Nephron progenitor cell (in vitro differentiated cells): ENCODE measurements at regions not wholly inside any gene's neighbourhood (a gene's known extent, or its start where the extent isn't known, plus 50 kb on each side); places are given as distances from the start of the nearest gene placed in this dataset.

Source experiments
- DNase-seq: peaks from one replicate; pipeline ENCODE4 v3.0.0; 2021
- H3K27ac Mint-ChIP-seq: 2 replicates; pipeline ENCODE4 v1.8.0; 2021; ENCODE audit warnings: mild to moderate bottlenecking, moderate library complexity, mixed read lengths
- H3K27me3 Mint-ChIP-seq: 2 replicates; pipeline ENCODE4 v1.8.0; 2021; ENCODE audit warnings: mild to moderate bottlenecking, low read depth, mixed read lengths; ENCODE audit not compliant: poor library complexity
- H3K36me3 Mint-ChIP-seq: 2 replicates; pipeline ENCODE4 v1.8.0; 2021; ENCODE audit warnings: low read depth, mixed read lengths
- H3K4me1 Mint-ChIP-seq: 2 replicates; pipeline ENCODE4 v1.8.0; 2021; ENCODE audit warnings: mixed read lengths
- H3K4me3 Mint-ChIP-seq: 2 replicates; pipeline ENCODE4 v1.8.0; 2021; ENCODE audit warnings: mild to moderate bottlenecking, moderate library complexity, mixed read lengths
- H3K9me3 Mint-ChIP-seq: 2 replicates; pipeline ENCODE4 v1.8.0; 2021; ENCODE audit warnings: mild to moderate bottlenecking, moderate library complexity, mixed read lengths
- CTCF ChIP-seq: fragments of 200-600 bp; sonication (generic); IDR thresholded peaks from 2 replicates; pipeline ENCODE4 v1.5.0; 2021; ENCODE audit warnings: antibody characterized with exemption

DNA sequence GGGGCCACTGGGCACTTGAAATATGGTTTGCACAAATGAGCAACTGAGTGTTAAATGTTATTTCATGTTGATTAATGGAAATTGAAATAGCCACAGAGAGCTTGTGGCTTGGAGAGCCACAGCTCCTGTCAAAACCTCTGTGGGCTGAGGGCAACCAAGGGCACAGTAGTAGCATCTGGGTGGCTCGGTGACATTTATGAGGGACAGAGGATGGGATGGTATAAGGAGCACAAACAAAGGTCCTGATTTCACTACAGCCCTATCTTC lies 215.9 kb downstream of the SOX9 start:
- no peaks in the 10 kb centered on the region for H3K36me3 Mint-ChIP-seq
- no peaks in the 10 kb centered on the region for H3K9me3 Mint-ChIP-seq
- H3K27me3 Mint-ChIP-seq = peaks cover 16% of the 10 kb centered on the region
- no peak for TF ChIP-seq CTCF
- no peak overlapping the region for H3K4me3 Mint-ChIP-seq
- peaks cover 47% of the 10 kb centered on the region for H3K4me1 Mint-ChIP-seq
- DNase-seq = no peak
- no peak overlapping the region for H3K27ac Mint-ChIP-seq

- Mint-ChIP-seq H3K27me3 (peaks cover 13% of the 10 kb centered on the region), H3K27ac (no peak overlapping the region), H3K9me3 (no peaks in the 10 kb centered on the region), H3K4me1 (peaks cover 63% of the 10 kb centered on the region), H3K4me3 (no peak overlapping the region), H3K36me3 (no peaks in the 10 kb centered on the region)
- DNase-seq = no peak
- TF ChIP-seq CTCF = no peak
These were observed 217.5 kb downstream of the SOX9 start for GRCh38 chr17:72338304-72338703.

DNA sequence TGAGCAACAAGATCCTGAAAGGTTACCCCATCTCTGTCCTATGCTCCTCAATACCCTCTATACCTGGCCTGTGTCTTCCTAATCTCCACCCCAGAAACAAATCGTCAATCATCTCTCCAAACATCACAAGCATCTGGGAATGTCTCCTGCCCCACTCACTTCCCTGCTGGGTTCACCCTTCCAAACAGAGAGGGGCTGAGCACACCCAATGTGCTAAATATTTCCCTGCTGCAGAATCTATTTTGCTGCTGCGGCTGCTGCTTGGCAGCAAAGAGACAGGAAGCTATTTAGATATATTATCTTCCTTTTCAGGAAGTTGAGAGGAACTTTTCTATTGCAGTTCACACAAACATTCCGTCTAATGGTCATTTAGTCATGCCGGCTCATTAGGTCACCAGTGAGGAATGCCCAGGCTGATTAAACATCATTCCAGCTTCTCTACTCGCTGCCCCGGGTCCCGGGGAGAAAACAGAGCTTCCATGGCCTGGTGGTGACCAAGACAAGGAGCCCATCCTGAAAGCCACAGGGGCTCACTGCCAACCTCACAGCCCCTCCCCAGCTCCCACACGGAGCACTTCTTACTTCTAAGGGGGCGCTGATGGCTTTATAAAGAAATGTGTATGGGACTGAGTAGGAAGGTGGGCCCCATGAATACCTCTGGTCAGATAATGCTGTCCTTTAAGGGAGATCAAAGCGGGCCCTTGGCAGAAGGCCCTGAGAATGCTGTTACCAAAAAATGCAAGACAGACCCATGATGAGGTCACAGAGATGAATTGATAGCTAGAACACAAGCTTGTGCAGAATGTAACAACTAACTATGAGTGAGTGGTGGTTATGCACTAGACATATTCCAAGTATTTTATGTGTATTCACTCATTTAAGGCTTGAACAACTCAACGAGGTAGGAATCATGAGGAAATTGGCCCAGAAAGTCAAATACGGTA lies 218.3 kb downstream of the SOX9 start:
- TF ChIP-seq CTCF = no peak
- Mint-ChIP-seq H3K4me3 (no peak overlapping the region), H3K9me3 (no peaks in the 10 kb centered on the region), H3K27me3 (peaks cover 9% of the 10 kb centered on the region), H3K36me3 (no peaks in the 10 kb centered on the region), H3K27ac (no peak overlapping the region), H3K4me1 (peaks cover 63% of the 10 kb centered on the region)
- no peak for DNase-seq

- Mint-ChIP-seq H3K9me3 (no peaks in the 10 kb centered on the region), H3K36me3 (no peaks in the 10 kb centered on the region), H3K27ac (peak overlapping the region; percentile 6), H3K4me1 (peaks cover 62% of the 10 kb centered on the region), H3K4me3 (no peak overlapping the region), H3K27me3 (peaks cover 3% of the 10 kb centered on the region)
- no peak for DNase-seq
- no peak for TF ChIP-seq CTCF
These were observed 220.0 kb downstream of the SOX9 start for GRCh38 chr17:72340836-72341235.

DNA sequence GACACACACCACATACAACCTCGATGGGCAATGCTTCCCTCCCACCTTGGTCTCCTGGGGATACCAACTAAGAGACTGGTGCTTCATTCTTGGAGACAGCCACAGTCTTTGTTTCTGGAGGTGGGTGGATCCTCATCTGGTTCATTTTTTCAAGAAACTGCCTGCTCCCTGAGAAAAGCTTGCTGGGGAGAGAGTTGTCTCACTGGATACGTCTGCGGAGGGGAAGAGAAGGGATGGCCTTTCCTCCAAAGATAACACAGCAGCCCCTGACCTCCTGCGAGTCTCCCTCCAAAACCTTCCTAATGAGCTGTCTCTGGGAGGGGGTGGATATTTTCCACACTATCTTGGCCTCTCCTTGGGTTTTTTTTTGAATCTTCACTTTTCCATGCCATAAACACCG lies 221.2 kb downstream of the SOX9 start:
- Mint-ChIP-seq H3K27me3 (peaks cover 3% of the 10 kb centered on the region), H3K36me3 (no peaks in the 10 kb centered on the region), H3K9me3 (no peaks in the 10 kb centered on the region), H3K4me3 (peak overlapping the region; percentile 47), H3K27ac (peak overlapping the region; percentile 94), H3K4me1 (peaks cover 49% of the 10 kb centered on the region)
- TF ChIP-seq CTCF = no peak
- no peak for DNase-seq
